Hepatocyte (in vitro differentiated cells): ENCODE measurements at regions not wholly inside any gene's neighbourhood (a gene's known extent, or its start where the extent isn't known, plus 50 kb on each side); places are given as distances from the start of the nearest gene placed in this dataset.

ENCODE experiments used
- EZH2 ChIP-seq: fragments of 200-600 bp; sonication (generic); IDR thresholded peaks from 2 replicates; pipeline ENCODE4 v1.6.1; 2016; ENCODE audit warnings: antibody characterized with exemption, mild to moderate bottlenecking, borderline replicate concordance
- TF ChIP-seq, protein P1 (sequence below): fragments of 200-600 bp; sonication (generic); IDR thresholded peaks from 2 replicates; pipeline ENCODE4 v1.5.1; 2016; ENCODE audit warnings: antibody characterized with exemption, mild to moderate bottlenecking; ENCODE audit not compliant: poor library complexity

DNA sequence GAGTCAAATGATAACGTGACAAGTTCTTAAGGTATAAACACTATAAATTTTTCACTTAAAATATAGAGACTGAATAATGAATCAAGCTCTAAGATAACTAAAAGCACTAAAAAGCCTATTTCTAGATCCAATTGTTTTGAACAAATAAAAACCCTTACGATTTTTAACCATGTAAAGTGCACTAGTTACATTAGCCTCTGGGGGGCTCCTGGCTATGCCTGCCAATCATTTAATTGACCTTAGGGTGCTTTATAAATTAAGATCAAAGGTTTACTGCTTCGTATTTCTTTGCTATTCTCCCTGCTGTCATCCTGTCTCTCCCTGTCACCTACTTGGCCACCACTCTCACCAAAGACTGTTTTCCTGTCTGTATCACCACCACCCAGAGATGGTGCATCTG, 133.4 kb downstream of the ESM1 start:
- TF ChIP-seq, protein P1, sequence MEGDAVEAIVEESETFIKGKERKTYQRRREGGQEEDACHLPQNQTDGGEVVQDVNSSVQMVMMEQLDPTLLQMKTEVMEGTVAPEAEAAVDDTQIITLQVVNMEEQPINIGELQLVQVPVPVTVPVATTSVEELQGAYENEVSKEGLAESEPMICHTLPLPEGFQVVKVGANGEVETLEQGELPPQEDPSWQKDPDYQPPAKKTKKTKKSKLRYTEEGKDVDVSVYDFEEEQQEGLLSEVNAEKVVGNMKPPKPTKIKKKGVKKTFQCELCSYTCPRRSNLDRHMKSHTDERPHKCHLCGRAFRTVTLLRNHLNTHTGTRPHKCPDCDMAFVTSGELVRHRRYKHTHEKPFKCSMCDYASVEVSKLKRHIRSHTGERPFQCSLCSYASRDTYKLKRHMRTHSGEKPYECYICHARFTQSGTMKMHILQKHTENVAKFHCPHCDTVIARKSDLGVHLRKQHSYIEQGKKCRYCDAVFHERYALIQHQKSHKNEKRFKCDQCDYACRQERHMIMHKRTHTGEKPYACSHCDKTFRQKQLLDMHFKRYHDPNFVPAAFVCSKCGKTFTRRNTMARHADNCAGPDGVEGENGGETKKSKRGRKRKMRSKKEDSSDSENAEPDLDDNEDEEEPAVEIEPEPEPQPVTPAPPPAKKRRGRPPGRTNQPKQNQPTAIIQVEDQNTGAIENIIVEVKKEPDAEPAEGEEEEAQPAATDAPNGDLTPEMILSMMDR: no peak
- TF ChIP-seq EZH2: no peak
